ENCODE measurements at regions not wholly inside any gene's neighbourhood (a gene's known extent, or its start where the extent isn't known, plus 50 kb on each side); places are given as distances from the start of the nearest gene placed in this dataset.

DNA sequence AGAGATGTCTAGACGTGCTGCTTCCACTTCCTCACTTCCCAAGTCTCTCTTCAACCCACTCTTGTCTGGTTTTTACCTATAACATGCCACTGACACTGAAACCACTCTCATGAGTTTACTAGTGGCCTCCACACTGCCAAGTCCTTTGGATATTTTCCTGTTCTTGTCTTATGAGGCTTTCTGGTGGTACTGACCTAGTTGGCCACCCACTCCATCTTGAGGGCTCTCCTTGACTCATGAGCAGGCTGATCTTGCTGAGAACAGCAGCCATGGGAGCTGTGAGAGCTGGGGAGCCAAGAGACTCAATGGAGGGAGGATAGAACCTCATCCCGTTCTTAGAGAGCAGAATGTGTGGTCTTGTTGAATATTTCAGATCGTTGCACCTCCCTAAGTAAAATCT, 283.4 kb upstream of the PRDM1 start:
- no peak for DNase-seq (ENCODE audit: low spot score)
- Histone ChIP-seq H3K36me3 (ENCODE audit: insufficient read depth, low read length) (no peaks in the 10 kb centered on the region), H3K9me3 (ENCODE audit: low read length) (no peaks in the 10 kb centered on the region), H3K79me2 (ENCODE audit: insufficient read depth, low read depth, low read length) (no peaks in the 10 kb centered on the region), H4K20me1 (ENCODE audit: insufficient read depth, low read length) (no peaks in the 10 kb centered on the region), H3K4me1 (ENCODE audit: insufficient read depth, low read length, poor library complexity, severe bottlenecking) (no peaks in the 10 kb centered on the region), H2AFZ (ENCODE audit: low read length) (no peak overlapping the region), H3K4me2 (ENCODE audit: low read length) (no peak overlapping the region), H3K9me2 (ENCODE audit: insufficient read depth, low read length) (no peaks in the 10 kb centered on the region), H3K4me3 (ENCODE audit: low read depth, low read length, poor library complexity, severe bottlenecking) (no peak overlapping the region), H3K27ac (ENCODE audit: low read depth, low read length, poor library complexity, severe bottlenecking) (no peak overlapping the region)
- CTCF ChIA-PET (ENCODE audit: unreplicated experiment) = no interaction called here
- no TSS peak for BruUV-seq (replicated peaks)
- TF ChIP-seq, protein P1, sequence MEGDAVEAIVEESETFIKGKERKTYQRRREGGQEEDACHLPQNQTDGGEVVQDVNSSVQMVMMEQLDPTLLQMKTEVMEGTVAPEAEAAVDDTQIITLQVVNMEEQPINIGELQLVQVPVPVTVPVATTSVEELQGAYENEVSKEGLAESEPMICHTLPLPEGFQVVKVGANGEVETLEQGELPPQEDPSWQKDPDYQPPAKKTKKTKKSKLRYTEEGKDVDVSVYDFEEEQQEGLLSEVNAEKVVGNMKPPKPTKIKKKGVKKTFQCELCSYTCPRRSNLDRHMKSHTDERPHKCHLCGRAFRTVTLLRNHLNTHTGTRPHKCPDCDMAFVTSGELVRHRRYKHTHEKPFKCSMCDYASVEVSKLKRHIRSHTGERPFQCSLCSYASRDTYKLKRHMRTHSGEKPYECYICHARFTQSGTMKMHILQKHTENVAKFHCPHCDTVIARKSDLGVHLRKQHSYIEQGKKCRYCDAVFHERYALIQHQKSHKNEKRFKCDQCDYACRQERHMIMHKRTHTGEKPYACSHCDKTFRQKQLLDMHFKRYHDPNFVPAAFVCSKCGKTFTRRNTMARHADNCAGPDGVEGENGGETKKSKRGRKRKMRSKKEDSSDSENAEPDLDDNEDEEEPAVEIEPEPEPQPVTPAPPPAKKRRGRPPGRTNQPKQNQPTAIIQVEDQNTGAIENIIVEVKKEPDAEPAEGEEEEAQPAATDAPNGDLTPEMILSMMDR (conservative IDR thresholded peaks at IDR 0.05; ENCODE audit: low read length) = no peak
- no peak for TF ChIP-seq EZH2phosphoT487 (IDR thresholded peaks at IDR 0.05; ENCODE audit: borderline replicate concordance, low read depth, low read length)
- POLR2A ChIA-PET = no interaction called here
- intact Hi-C loops (cut with micrococcal nuclease; ENCODE audit: unreplicated experiment) = no loop called here

DNA sequence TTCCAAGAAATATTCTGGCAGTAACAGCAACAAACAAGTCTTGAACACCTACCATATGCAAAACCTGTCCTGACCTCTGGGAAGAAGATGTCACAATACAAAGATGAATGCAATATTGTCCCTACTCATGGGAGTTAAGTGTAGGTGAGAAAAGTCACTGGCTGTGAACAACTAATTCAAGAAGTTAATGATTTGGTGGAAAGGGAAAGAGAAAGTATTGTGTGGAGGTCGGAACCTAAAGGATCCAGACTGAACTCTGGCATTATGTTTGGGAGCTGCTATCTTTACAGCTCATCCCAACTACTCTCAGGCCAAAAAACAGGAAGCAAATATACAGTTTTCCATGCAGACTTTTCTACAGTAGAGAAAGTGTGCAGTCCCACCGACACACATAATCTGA, 285.3 kb upstream of the PRDM1 start:
- Histone ChIP-seq H3K4me2 (ENCODE audit: low read length) (no peak overlapping the region), H3K9me3 (ENCODE audit: low read length) (no peaks in the 10 kb centered on the region), H4K20me1 (ENCODE audit: insufficient read depth, low read length) (no peaks in the 10 kb centered on the region), H3K4me3 (ENCODE audit: low read depth, low read length, poor library complexity, severe bottlenecking) (no peak overlapping the region), H3K9me2 (ENCODE audit: insufficient read depth, low read length) (no peaks in the 10 kb centered on the region), H3K4me1 (ENCODE audit: insufficient read depth, low read length, poor library complexity, severe bottlenecking) (no peaks in the 10 kb centered on the region), H3K79me2 (ENCODE audit: insufficient read depth, low read depth, low read length) (no peaks in the 10 kb centered on the region), H3K36me3 (ENCODE audit: insufficient read depth, low read length) (no peaks in the 10 kb centered on the region), H3K27ac (ENCODE audit: low read depth, low read length, poor library complexity, severe bottlenecking) (no peak overlapping the region), H2AFZ (ENCODE audit: low read length) (no peak overlapping the region)
- TF ChIP-seq, protein P1 (conservative IDR thresholded peaks at IDR 0.05; ENCODE audit: low read length) = no peak
- TF ChIP-seq EZH2phosphoT487 (IDR thresholded peaks at IDR 0.05; ENCODE audit: borderline replicate concordance, low read depth, low read length) = no peak
- no peak for DNase-seq (ENCODE audit: low spot score)
- POLR2A ChIA-PET = interaction anchor here (0.6 to 1.0 kb wide), 3 partner anchors 9 to 41 kb away, joined by 3 to 4 read pairs (median 3); no protein-coding TSS in a partner anchor
- no TSS peak for BruUV-seq (replicated peaks)
- CTCF ChIA-PET (ENCODE audit: unreplicated experiment) = no interaction called here
- intact Hi-C loops (cut with micrococcal nuclease; ENCODE audit: unreplicated experiment) = no loop called here

DNA sequence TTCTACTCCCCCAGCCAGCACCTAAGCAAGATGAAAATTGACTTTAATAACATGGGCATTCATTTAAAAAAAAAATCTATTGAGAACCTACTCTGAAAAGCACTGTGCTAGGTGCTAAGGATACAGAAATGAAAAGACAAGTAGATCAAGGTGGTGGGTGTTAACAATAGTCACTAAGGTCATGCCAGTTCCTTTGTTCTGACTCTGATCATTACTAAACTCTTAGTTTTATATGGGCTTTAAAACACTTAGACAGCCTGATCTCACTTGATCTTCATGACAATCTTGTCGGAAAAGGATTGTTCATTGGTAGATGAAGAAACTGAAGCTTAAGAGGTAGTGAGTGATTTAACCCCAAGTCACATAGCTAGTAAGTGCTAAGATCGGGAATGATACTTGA, 285.7 kb upstream of the PRDM1 start:
- H3K9me2 ChIP-seq (ENCODE audit: insufficient read depth, low read length) = no peaks in the 10 kb centered on the region
- H3K4me3 ChIP-seq (ENCODE audit: low read depth, low read length, poor library complexity, severe bottlenecking) = no peak overlapping the region
- no peaks in the 10 kb centered on the region for H3K9me3 ChIP-seq (ENCODE audit: low read length)
- TF ChIP-seq, protein P1 (conservative IDR thresholded peaks at IDR 0.05; ENCODE audit: low read length) = no peak
- no peak for TF ChIP-seq EZH2phosphoT487 (IDR thresholded peaks at IDR 0.05; ENCODE audit: borderline replicate concordance, low read depth, low read length)
- H3K36me3 ChIP-seq (ENCODE audit: insufficient read depth, low read length) = no peaks in the 10 kb centered on the region
- H3K4me1 ChIP-seq (ENCODE audit: insufficient read depth, low read length, poor library complexity, severe bottlenecking) = no peaks in the 10 kb centered on the region
- POLR2A ChIA-PET = interaction anchor here (0.6 to 1.0 kb wide), 3 partner anchors 9 to 40 kb away, joined by 3 to 4 read pairs (median 3); no protein-coding TSS in a partner anchor
- no TSS peak for BruUV-seq (replicated peaks)
- no peak overlapping the region for H2AFZ ChIP-seq (ENCODE audit: low read length)
- CTCF ChIA-PET (ENCODE audit: unreplicated experiment) = no interaction called here
- intact Hi-C loops (cut with micrococcal nuclease; ENCODE audit: unreplicated experiment) = no loop called here
- H3K4me2 ChIP-seq (ENCODE audit: low read length) = no peak overlapping the region
- H4K20me1 ChIP-seq (ENCODE audit: insufficient read depth, low read length) = no peaks in the 10 kb centered on the region
- no peaks in the 10 kb centered on the region for H3K79me2 ChIP-seq (ENCODE audit: insufficient read depth, low read depth, low read length)
- no peak overlapping the region for H3K27ac ChIP-seq (ENCODE audit: low read depth, low read length, poor library complexity, severe bottlenecking)
- no peak for DNase-seq (ENCODE audit: low spot score)

Data from OCI-LY7 (cell line).